ENCODE measurements at regions not wholly inside any gene's neighbourhood (a gene's known extent, or its start where the extent isn't known, plus 50 kb on each side); places are given as distances from the start of the nearest gene placed in this dataset.

DNA sequence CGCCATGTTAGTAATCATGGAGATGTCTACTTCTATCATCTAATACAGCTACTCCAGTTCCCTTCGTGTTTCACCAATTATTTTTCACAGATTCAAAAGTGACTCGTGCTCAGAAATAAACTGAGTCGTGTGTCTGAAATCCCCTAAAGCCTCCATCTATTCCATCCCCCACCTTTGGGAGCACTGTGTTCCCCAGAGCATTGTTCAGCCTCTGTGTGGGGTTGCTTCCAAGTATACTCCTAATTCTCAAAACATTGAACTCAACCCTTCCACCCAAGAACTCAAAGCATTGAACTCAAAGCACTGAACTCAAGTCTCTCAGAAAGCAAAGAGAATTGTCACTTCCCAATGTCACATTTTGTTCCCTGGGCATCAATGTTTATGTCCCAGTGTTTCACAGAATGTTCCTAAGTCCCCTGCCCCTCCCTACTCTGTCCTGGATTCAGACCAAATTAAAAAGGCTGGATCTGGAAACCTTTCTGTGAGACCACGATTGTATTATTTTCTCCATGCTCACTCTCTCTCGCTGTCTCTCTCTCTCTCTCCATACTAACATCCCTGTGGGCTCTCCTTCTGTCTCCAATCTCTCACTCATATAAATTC is 138.5 kb upstream of the QRFPR start:
- no peak for DNase-seq

DNA sequence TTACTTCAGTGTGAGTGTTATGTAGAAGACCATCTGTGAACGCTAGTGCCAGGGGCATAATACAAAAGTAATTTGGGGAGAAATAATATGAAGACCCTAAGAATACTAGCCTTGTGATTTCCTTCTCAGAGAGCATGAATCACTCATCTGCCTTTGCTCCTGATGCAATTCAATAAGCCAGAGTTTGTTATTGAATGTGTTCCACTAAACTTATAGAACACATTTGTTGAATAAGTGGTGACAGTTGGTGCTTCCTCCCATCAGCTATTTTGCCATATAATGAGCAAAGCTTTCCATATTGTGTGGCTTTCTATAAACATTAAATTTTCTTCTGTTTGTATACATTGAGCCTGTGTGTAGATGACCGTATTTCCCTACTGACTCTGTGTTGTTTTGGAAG is 136.4 kb upstream of the QRFPR start:
- no peak for DNase-seq

DNA sequence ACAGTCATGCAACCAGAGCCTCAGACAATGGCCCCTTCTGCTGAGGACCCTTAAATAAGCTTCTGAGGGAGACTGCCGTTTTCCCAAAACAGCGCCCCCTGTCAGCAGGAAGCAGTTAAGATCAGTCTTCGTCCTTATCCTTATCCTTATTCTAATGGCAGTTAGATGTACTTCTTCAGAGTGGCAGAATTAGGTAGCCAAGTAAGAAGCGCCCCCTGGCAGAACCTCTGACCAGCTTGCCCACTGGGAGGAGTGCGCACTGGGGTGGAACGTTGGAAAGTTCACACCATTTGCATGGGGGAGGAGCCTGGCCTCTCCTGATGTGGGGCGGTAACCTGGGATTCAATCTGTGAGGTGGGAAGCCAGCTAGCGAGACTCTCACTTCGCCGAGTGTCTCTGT is 133.6 kb upstream of the QRFPR start:
- DNase-seq: no peak

DNA sequence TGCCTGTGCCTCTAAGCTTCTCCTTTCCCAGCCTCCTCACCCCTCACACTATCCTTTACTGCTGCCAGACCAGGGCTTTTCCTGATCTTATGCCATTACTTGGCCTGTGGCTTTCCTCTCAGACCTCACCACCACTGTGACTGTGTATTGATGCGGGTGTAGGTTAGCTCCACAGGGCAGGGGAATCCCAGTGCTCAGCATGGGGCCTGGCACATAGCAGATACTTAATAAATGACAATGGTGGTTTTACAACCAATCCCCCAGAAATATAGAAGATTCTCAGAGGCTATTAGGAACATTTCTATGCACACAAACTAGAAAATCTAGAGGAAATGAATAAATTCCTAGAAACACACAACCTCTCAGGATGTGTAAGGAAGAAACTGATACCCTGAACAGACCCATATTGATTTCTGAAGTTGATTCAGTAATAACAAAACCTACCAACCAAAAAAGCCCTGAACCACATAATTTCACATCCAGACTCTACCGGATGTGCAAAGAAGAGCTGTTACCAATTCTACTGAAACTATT is 129.6 kb upstream of the QRFPR start:
- DNase-seq: no peak

DNA sequence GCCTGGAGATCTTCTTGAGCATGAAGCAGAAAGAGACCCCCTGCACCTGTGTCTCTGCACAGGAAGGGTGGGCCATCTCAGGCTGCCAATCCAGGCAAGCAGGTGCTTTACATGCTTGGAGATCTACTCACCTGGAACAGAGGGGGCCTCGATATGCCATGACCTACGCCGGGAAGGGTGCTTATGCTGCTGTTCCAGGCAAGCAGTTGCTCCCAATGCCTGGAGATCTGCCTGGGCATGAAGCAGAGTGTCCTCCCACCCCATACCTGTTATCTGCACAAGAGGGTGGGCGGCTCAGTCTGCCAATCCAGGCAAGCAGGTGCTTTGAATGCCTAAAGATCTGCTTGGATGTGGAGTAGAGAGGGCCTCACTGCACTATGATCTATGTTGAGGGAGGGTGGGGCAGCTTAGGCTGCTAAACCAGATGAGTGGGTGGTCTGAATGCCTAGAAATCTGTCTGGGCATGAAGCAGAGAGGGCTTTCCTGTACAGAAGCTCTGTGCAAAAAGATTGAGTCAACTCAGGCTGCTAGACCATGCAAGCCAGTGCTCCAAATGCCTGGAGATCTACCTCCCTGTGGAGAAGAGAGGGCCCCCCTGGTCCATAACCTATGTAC is 104.5 kb upstream of the QRFPR start:
- no peak for DNase-seq

DNA sequence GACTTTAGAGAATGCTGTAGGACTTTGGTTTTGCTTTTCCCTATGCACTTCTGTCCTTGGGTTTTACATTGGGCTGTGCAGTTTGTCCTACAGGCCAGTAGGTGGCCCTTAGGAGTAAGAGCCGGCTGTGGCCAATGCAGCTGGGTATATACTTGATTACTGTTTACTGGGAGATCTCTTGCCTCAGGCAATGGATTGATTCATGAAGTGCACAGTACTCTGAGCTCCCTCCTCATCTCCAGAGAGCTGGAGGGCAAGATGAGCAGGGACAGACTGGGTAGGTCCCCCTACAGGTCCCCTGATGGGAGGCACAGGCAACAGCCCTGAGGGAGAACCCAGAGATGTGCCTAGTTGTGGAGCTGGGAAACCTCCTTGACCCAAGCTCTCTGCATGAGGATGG is 103.8 kb upstream of the QRFPR start:
- no peak for DNase-seq

DNA sequence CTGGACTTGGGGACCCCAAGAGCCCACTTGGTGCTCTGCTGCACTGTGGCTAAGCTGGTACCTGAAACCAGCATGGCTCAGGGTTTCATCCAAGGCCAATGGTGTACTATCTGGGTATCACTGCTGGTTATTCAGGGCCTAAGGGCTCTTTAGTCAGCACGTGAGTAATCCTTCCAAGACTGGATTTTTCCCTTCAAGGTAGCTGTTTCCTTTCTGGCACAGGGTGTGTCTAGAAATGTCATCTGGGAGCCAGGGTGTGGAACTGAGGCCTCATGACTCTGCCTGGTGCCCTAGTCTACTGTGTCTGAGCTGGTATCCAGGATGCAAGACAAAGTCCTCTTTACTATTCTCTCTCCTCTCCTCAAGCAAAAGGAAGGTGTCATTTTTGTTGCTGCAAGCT is 99.0 kb upstream of the QRFPR start:
- DNase-seq: no peak

DNA sequence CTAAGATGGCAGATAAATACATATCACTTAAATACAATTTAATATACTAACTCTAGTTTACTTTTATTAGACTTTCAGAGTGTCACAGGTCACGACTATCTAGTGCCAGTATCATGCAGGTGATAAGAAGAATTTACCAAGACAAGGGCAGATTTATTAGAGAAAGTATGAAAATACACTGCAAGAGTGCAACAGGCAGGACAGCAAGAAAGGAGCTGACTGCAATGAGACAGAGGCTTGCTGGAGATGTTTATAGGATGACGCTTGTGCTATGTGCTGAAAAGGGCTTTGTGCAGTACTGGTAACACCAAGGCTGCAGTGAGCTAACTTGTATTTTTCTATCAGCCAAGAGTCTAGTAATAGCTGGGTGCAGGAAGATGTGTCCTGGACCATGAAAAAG is 96.7 kb upstream of the QRFPR start:
- DNase-seq: no peak

DNA sequence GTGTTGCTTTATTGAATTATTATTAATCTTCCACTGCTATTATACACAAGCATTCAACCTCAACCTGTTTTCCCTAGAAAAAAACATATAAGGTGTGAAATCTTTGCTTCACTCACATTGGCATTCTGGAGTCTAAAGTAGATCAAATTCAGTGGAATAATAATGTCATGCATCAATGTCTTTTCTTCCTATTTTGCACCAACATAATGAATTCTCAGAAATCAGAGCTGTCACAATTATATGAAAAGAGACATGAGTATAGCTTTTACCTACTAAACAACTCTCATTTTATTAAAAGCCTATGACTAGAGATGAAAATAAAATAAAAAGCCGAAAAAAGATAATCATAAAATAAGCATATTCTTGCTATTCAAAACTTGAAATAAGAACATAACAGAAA is 96.3 kb upstream of the QRFPR start:
- no peak for DNase-seq

DNA sequence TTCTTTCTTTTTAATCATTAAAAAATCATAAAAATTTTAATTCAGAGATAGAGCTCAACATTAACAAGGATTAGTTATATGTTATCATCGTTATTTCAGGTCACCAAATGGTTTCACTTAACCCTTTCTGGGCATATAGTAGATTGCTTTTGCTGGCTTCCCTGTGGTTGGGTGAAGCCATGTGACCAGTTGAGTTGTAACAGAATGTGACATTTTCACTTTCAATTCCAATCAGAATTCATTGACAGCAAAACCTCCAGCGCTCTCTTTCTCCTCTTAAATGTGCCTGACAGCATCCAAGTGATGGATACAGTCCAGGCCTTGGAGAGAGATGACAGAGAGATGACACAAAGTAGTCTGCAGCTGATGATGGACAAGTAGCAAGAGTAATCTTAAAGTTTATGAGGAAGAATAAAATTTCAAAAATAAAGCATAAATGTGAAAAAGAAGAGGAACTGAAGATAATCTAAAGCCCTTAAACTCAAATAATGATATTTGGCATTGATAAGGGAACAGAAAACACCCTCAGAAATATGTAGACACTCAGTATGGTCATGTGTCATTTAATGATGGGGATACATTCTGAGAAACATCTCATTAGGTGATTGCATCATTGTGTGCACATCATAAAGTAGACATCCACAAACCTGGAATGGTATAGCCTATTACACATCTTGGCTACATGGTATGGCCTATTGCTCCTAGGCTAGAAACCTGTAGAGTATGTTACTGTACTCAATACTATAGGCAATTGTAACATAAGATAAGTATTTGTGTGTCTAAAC is 92.3 kb upstream of the QRFPR start:
- DNase-seq: no peak

DNA sequence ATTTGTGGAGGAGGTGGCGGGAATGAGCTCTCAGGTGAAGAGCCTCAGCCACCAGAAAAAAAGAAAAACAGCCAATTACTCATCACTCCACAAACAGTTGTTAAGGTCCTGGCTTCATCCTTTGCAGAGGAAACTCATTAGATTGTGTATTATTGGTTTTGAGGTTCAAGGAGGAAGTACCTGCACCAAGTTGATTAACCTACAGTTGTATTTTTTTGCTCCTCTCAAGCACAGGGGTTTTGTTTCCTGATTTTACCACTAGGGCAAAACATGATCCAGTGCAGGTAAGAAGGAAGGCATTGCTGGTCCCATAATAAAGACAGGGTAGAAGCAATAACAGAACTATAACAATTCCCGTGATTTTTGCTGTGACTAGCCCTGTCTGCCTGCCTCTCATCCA is 84.0 kb upstream of the QRFPR start:
- no peak for DNase-seq

DNA sequence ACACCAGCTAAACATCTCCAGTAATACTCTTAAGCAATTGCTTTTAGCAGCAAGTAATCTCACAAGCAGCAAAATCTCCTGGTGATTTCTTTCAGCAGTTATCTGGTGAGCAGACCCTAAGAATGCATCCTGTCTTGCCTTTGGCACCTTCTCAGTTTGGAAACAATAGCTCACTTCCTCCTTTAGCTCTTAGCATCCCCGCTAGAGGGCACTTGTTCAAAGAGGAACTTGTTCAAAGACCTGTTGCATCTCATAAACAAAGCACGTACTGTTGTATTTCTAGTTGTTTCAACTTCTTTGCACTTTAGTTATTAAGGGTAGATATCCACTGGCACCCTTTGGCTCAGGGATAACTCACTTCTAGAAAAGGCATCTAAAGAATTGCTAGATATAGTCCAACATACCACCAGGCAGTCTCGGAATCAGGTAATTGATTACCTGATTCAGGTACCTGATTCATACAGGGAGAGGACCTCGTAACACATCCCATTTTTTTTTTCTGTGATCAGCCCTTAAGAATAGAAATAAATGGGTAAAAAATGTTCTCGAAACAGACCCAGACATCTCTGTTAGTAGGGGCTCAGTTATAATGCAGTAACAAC is 81.9 kb upstream of the QRFPR start:
- DNase-seq: peak; percentile 15

DNA sequence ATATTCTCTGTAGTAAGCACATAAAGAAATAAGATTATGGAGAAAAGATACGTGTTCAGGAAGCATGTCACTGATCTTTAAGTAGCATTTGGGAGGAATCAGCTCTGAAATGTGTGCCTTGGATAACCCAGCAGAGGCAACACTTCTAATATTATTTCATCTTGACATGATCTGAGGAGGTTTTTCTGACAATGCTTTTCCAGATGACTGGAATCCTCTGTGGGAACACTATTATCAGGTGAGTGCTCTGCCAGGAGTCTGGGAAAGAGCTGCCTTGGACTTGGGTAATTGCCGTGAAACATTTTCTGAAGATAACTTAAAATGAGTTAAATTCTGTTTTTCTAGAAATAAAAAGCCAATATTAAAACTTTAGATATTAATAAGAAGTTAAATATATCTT is 78.2 kb upstream of the QRFPR start:
- DNase-seq: no peak

DNA sequence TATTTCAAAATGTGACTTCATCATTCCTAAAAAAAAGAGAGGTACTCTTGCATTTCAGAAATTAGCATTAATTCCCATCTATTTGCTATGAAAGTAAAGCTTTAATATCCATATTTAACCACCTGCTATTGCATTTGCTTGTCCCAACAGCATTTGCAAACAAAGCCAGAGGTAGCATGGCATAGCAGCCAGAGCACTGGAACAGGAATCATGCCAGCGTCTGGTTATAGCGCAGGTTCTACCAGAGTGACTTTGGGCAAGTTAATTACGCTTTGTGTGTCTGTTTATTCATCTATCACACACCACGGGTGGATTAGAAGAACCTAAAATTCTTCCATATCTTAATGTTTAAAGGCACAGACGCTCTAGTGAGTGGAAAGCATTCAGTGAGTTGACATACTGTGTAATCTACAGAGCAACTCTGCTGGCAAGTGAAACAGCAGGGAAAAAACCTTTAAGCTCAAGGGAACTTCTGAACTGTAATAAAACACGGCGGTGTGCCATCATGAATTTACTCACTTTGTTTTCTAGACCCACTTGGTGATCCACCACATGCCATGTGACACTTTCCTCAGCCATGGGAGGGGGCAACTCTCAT is 76.6 kb upstream of the QRFPR start:
- no peak for DNase-seq

DNA sequence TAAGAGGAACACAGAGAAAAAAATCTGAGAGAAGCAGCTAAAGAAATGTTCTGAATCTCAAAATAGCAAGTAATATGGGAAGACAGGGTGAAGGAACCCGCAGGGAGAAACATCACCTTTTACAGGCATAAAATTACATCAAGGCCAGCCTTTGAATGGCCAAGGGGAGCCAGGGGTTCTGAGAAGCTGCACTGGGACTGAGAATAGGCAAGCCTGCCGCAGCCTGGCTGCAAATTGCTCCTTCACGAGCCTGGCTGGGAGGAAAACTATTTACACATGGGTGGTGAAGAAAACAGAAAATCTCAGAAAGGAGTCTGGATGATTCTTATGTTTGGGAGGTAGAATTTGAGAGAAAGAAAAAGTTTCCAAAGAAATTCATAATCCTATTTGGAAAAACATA is 74.5 kb upstream of the QRFPR start:
- DNase-seq: no peak

DNA sequence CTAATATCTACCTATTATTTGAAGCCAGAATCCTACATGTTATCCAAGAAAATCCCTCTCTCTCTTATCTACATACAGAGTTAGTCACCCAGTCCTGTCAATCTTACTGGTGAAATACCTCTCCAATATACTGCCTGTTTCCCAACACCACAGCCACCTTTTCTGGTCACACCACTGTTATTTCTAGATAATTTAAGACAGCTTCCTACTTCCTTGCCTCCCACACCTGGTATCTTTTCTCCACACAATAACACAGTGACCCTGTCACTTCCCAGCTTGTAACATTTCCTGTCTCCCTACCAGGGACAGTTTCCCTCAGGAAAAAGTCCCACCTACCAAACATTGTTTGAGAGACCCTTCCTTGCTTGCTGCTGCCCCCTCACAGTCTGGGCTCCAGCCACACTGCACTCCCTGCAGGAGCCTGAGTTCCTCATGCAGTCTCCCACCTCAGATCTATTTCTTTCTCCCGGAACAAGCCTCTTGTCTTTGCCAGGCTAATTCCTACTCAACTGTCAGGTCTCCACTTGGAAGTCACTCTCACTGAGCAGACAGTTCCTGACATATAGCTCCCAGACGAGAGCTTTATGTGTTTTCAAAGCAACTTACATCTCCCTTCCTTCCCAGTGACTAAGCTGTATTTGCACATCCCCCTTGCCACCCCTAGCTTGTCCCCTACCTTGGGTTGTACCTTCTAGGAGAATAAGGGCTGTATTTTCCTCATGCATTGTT is 73.6 kb upstream of the QRFPR start:
- DNase-seq: no peak

DNA sequence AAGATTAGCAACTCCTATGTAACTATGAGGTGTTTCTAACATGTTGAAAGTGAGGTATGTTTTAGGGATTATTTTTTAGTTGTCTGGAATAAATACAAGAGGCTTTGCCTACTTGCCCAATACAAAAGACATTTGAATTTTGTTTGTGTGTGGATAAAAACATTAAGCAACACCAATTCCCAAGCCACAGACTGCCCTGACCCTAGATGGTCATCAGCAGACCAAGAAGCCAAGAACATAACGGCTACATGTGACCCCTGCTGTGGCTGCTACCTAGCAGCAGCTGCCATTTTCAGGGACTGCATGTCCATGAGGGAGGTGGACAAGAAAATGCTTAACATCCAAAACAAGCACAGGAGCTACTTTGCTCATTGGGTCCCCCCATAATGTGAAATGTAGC is 70.5 kb upstream of the QRFPR start:
- DNase-seq: no peak

DNA sequence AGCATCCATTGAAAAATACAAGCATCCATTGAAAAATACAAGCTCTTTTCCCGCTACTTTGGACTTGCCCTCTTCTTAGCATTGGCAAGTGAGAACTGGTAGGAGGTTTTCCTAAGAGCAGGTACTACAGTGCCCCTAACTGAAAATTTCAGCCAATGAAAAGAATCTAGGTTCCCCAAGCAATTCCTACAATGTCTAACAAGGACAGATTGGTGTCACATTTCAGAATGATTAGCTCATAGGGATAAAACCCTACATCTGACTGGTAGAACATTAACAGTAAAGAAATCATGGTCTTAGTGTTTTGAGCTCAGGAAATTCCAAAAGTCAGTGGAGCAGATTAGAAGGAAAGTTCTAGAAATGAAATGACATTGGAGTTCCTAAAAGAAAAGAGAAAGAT is 68.6 kb upstream of the QRFPR start:
- no peak for DNase-seq

DNA sequence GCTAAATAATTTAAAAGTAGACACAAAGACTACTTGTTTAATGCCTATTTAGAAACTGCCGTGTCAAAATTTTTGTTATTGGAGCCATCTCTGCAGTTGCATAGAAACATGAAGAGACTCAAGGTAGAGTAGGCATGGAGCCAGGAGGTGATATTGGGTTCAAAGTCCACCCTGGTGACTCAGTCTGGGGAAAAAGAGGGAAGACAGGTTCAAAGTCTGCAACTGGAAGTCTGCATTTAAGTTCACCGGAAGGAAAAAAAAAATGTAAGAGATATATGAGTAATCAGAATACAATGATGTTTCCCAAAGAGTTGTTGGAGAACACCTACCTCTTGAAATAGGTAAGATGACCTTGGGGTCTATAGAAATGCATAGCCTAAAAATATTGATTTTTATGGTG is 67.4 kb upstream of the QRFPR start:
- DNase-seq: no peak

DNA sequence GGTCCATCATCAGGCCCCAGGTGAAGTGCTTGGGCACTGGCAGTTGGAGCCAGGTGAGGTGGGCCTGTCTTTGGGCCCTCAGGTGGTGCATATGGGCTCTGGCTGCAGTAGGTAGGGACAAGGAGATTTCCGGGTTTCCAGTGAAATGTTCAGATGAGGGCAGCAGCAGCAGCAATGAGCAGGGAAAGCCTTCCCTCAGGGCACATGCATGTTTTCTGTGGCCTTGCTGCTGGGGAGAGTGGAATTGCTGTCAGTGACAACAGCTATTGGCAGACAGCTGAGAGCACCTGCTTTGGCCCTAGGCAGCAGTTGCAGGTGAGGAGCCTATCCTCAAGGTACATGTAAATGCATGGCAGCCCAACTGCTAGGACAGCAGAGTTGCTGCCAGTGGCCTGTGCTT is 58.9 kb upstream of the QRFPR start:
- no peak for DNase-seq
